Activated CD4-positive, alpha-beta T cell treated with anti-CD3 and anti-CD28 coated beads, Interleukin-2, amount 10 ng/mL, durations not matched to agents 7 days and 5 days (primary cell): ENCODE measurements at regions not wholly inside any gene's neighbourhood (a gene's known extent, or its start where the extent isn't known, plus 50 kb on each side); places are given as distances from the start of the nearest gene placed in this dataset.
"Not testable (repeated sequence)": the region's sequence is repeated elsewhere in the genome, so short reads cannot be mapped to it uniquely, and the experiment has no call there.

Experiments
- CTCF ChIA-PET: fragments of 350-600 bp; sonication (Branson Sonifier 250); formaldehyde crosslinking; loops from one replicate; lab custom pipeline; 2021; ENCODE audit warnings: antibody characterized with exemption; lab: Charles Lee
- POLR2A ChIA-PET: fragments of 350-600 bp; sonication (Branson Sonifier 250); formaldehyde crosslinking; loops from one replicate; lab custom pipeline; 2021; ENCODE audit warnings: antibody characterized with exemption; lab: Charles Lee
- DNase-seq: peaks from one replicate; pipeline ENCODE4 v3.0.0-alpha.2; 2020
- H3K27ac Mint-ChIP-seq: one replicate; pipeline ENCODE4 v1.8.0; 2021; ENCODE audit warnings: mild to moderate bottlenecking, moderate library complexity, mixed read lengths
- H3K27me3 Mint-ChIP-seq: one replicate; pipeline ENCODE4 v1.8.0; 2021; ENCODE audit warnings: mixed read lengths
- H3K36me3 Mint-ChIP-seq: one replicate; pipeline ENCODE4 v1.8.0; 2021; ENCODE audit warnings: low read depth, mixed read lengths
- H3K4me1 Mint-ChIP-seq: one replicate; pipeline ENCODE4 v1.8.0; 2021; ENCODE audit warnings: mixed read lengths
- H3K4me3 Mint-ChIP-seq: one replicate; pipeline ENCODE4 v1.8.0; 2021; ENCODE audit warnings: mild to moderate bottlenecking, moderate library complexity, mixed read lengths
- H3K9me3 Mint-ChIP-seq: one replicate; pipeline ENCODE4 v1.8.0; 2021; ENCODE audit warnings: mixed read lengths

DNA sequence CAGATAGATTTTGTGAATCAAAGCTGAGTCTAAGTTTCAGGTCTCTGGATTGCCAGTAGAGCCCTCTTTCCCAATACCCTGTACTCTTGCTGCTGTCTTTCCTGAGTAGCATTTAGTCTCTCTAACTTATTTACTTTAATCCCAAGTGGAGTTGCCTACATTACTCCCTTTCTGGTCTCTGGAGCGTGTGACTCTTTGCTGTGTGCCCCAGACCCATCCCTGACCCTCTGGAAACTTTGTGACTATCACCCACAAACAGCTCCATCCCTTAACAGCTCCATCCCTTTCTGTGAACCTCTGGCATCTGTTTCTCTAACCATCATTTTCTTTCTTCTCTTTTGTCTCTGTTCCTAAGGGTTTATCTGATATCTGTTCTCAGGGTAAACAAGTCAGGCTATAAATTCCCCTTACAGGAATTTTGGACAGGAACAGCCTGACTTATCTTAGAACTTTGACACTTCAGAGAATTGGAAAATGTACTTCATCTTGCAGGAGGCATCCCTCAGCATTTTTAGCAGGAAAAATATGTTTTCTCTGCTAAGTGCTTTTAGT, 1167.1 kb upstream of the SEMA6A start:
- no peak overlapping the region for H3K27ac Mint-ChIP-seq
- no peaks in the 10 kb centered on the region for H3K36me3 Mint-ChIP-seq
- H3K9me3 Mint-ChIP-seq: peaks cover 5% of the 10 kb centered on the region
- CTCF ChIA-PET: no interaction called here
- no peaks in the 10 kb centered on the region for H3K27me3 Mint-ChIP-seq
- POLR2A ChIA-PET: no interaction called here
- DNase-seq: no peak
- H3K4me1 Mint-ChIP-seq: no peaks in the 10 kb centered on the region
- H3K4me3 Mint-ChIP-seq: no peak overlapping the region

DNA sequence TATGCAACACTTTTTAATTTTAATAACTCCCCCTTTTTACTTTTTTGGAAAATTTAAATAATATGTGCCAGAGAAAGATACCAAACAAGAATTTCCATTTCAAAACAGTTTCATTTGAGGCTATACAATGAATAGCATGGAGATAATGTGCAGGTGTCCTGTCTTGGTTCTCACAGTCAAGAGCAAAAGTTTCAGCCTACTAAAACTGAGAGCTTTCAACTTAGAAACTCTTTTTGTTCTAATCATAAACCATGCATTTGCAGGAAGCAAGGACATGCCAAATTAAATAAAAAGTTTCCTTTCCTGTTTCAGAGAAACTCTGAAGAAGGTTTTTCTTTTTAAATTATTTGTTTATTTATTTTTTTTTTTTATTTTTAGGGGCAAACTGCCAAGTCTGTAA, 1165.6 kb upstream of the SEMA6A start:
- no peak overlapping the region for H3K27ac Mint-ChIP-seq
- no peak for DNase-seq
- no peaks in the 10 kb centered on the region for H3K27me3 Mint-ChIP-seq
- peaks cover 5% of the 10 kb centered on the region for H3K9me3 Mint-ChIP-seq
- H3K4me3 Mint-ChIP-seq: no peak overlapping the region
- no peaks in the 10 kb centered on the region for H3K36me3 Mint-ChIP-seq
- POLR2A ChIA-PET: no interaction called here
- CTCF ChIA-PET: no interaction called here
- no peaks in the 10 kb centered on the region for H3K4me1 Mint-ChIP-seq

DNA sequence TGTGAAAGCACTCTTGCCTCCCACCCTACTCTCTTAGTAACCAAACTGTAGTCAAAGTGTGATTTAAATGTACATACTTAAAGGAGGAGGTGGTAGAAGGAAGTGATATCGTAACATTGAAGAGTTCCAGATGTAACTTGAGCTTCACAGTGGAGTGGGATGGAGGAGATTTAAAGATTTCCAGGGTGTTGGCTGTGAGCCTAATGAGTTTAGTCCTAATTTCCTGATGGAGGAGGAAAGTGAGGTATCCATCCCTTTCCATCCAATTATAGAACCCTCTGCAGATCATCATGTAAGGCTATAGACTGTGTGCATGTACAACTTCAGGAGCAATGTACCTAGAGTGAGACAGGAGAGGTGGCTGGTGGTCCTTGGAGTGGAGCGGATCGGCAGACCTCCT, 1163.9 kb upstream of the SEMA6A start:
- Mint-ChIP-seq H3K4me3 (no peak overlapping the region), H3K9me3 (peaks cover 5% of the 10 kb centered on the region), H3K27ac (no peak overlapping the region)

DNA sequence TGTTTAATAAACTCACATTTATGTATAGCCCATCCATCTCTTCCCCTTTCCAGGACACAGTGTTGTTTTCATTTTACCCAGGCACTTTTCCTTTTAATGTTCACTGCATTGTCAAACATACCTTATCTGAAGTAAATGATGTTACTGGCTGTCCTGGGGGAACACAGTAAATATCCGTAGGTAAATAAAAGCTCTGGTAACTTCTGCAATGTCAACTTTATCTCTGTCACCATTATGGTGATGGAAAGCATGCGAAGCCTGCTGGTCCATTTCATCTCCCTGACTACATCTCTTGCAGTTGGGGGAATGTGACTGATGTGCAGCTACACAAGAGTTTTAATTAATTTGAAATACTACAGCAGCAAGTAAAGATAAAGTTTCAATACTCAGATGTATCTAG, 1162.1 kb upstream of the SEMA6A start:
- Mint-ChIP-seq H3K27ac (no peak overlapping the region), H3K4me1 (no peaks in the 10 kb centered on the region), H3K36me3 (no peaks in the 10 kb centered on the region), H3K9me3 (peaks cover 5% of the 10 kb centered on the region), H3K4me3 (no peak overlapping the region), H3K27me3 (no peaks in the 10 kb centered on the region)
- no peak for DNase-seq
- POLR2A ChIA-PET: no interaction called here
- CTCF ChIA-PET: no interaction called here

More for the DNA sequence above, 1163.9 kb upstream of the SEMA6A start:
- ChIA-PET CTCF (no interaction called here), POLR2A (no interaction called here)
- Mint-ChIP-seq H3K36me3 (no peaks in the 10 kb centered on the region), H3K27me3 (no peaks in the 10 kb centered on the region), H3K4me1 (no peaks in the 10 kb centered on the region)
- DNase-seq: no peak

- H3K27ac Mint-ChIP-seq: no peak overlapping the region
- no peaks in the 10 kb centered on the region for H3K36me3 Mint-ChIP-seq
- H3K27me3 Mint-ChIP-seq: no peaks in the 10 kb centered on the region
- no peak for DNase-seq
- no peak overlapping the region for H3K4me3 Mint-ChIP-seq
- ChIA-PET POLR2A (no interaction called here), CTCF (no interaction called here)
- no peaks in the 10 kb centered on the region for H3K4me1 Mint-ChIP-seq
- H3K9me3 Mint-ChIP-seq: peaks cover 7% of the 10 kb centered on the region
Measured at GRCh38 chr5:117734056-117734455, 1159.4 kb upstream of the SEMA6A start.

DNA sequence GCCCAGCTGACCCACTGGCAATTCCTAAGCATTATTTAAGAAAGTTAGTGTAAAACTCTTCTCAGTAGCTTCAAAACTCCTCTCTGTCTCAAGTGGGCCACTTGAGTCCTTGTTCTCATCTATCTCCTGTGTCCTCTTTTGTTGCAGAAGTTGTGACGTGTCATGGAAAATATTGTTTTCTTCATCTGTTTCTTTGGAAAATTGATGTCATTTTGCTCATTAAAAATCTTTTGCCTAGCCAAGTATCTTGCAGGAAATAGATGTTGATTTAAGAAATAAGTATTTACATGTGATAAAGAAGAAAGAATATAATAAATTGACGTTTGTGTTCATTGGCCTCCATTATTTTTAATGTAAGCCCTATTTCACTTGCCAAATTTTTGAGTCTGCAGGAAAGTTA, 1158.4 kb upstream of the SEMA6A start:
- H3K27ac Mint-ChIP-seq: no peak overlapping the region
- ChIA-PET POLR2A (no interaction called here), CTCF (interaction anchor here (0.7 kb wide), 1 partner anchor 83 kb away, joined by 4 read pairs; no protein-coding TSS in a partner anchor)
- DNase-seq: no peak
- H3K4me1 Mint-ChIP-seq: no peaks in the 10 kb centered on the region
- peaks cover 5% of the 10 kb centered on the region for H3K9me3 Mint-ChIP-seq
- no peak overlapping the region for H3K4me3 Mint-ChIP-seq
- H3K27me3 Mint-ChIP-seq: no peaks in the 10 kb centered on the region
- no peaks in the 10 kb centered on the region for H3K36me3 Mint-ChIP-seq

DNA sequence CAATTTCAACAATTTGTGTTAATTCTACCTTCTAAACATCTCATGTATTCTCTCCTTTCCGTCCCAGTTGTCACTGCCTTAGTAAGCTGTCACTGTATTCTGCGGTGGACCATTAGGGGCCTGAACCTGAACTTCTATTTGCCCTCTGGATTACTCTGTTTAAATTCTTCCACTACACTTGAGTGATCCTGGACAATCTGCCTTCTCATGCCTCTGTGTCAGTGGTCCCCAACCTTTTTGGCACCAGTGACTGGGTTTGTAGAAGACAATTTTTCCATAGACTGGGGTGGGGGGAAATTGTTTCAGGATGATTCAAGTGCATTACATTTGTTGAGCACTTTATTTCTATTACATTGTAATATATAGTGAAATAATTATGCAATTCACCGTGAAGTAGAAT, 1157.6 kb upstream of the SEMA6A start:
- Mint-ChIP-seq H3K9me3 (peaks cover 2% of the 10 kb centered on the region), H3K27ac (no peak overlapping the region), H3K36me3 (no peaks in the 10 kb centered on the region), H3K27me3 (no peaks in the 10 kb centered on the region), H3K4me3 (no peak overlapping the region), H3K4me1 (no peaks in the 10 kb centered on the region)
- POLR2A ChIA-PET: no interaction called here
- CTCF ChIA-PET: no interaction called here
- DNase-seq: no peak

DNA sequence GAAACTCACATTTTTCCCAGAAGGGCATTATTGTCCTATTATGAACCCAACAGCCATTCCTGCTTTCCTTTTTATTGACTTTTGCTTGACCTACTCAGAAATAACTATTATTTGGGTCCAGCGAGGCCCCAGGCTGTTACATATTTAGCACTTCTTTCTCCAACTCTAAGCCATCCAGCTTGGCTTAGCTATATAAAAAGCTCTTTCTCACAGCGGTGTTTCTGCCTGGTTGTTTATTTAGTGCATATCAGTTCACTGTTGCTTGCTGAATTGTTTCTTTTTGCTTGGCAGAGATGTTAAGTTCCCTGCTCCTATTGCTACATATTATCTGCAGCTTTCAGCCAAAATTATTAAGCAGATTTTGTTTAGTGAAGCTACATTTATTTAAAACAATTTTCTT, 1156.8 kb upstream of the SEMA6A start:
- no peaks in the 10 kb centered on the region for H3K36me3 Mint-ChIP-seq

DNA sequence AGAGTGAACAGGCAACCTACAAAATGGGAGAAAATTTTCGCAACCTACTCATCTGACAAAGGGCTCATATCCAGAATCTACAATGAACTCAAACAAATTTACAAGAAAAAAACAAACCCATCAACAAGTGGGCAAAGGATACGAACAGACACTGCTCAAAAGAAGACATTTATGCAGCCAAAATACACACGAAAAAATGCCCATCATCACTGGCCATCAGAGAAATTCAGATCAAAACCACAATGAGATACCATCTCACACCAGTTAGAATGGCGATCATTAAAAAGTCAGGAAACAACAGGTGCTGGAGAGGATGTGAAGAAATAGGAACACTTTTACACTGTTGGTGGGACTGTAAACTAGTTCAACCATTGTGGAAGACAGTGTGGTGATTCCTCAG, 1146.2 kb upstream of the SEMA6A start:
- H3K27ac Mint-ChIP-seq, H3K27me3 Mint-ChIP-seq, CTCF ChIA-PET, POLR2A ChIA-PET, H3K4me1 Mint-ChIP-seq, H3K4me3 Mint-ChIP-seq, DNase-seq, H3K36me3 Mint-ChIP-seq: not testable (repeated sequence)
- H3K9me3 Mint-ChIP-seq: peaks cover 13% of the 10 kb centered on the region

More for the DNA sequence above, 1156.8 kb upstream of the SEMA6A start:
- no peaks in the 10 kb centered on the region for H3K27me3 Mint-ChIP-seq
- H3K9me3 Mint-ChIP-seq: peaks cover 2% of the 10 kb centered on the region
- no peaks in the 10 kb centered on the region for H3K4me1 Mint-ChIP-seq
- CTCF ChIA-PET: no interaction called here
- no peak overlapping the region for H3K4me3 Mint-ChIP-seq
- no peak for DNase-seq
- H3K27ac Mint-ChIP-seq: no peak overlapping the region
- POLR2A ChIA-PET: no interaction called here

DNA sequence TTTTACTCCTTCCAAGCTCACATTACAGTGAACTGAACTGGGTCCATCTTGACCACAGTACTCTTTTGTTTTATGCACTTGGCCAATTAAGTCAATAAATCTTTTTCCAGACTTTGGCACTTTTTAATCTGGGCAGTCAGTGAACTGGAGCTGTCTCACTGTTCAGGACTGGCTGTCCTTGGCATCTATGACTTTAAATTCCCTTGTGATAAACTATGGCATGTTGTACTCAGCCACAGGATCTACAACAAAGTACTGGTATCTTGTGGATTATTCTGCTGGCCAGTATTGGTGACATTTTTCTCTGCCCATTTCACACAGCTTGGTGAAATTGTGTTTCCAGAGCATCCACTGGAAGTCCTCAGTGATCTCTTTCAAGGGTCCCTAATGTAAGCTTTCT, 1144.8 kb upstream of the SEMA6A start:
- Mint-ChIP-seq H3K27me3 (no peaks in the 10 kb centered on the region), H3K27ac (no peak overlapping the region), H3K9me3 (peaks cover 18% of the 10 kb centered on the region), H3K36me3 (no peaks in the 10 kb centered on the region), H3K4me1 (no peaks in the 10 kb centered on the region), H3K4me3 (no peak overlapping the region)
- ChIA-PET CTCF (no interaction called here), POLR2A (no interaction called here)
- DNase-seq: no peak

DNA sequence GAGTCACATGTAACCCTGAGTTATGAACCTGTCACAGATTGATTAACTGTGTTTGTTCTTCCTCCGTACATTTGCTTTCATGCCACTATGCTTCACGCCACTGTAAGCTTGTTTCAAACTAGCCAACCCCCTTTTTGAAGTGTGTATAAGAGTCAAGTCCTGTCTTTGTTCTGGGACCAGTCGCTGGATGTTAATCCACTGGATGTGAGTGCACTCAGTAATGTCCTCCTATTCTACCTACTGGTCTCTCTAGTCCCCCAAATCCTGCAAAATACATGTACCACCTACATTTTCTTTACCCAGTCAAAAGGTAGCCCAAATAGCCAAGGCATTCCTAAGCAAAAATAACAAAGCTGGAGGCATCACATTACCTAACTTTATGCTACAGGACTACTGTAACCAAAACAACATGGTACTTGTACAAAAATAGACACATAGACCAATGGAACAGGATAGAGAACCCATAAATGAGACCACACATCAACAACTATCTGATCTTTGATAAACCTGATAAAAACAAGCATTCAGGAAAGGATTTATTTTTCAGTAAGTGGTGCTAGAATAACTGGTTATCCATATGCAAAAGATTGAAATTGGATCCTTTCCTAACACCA, 1139.1 kb upstream of the SEMA6A start:
- ChIA-PET CTCF (no interaction called here), POLR2A (no interaction called here)
- Mint-ChIP-seq H3K27ac (no peak overlapping the region), H3K27me3 (no peaks in the 10 kb centered on the region), H3K36me3 (no peaks in the 10 kb centered on the region), H3K9me3 (peaks cover 30% of the 10 kb centered on the region), H3K4me3 (no peak overlapping the region), H3K4me1 (no peaks in the 10 kb centered on the region)
- no peak for DNase-seq

DNA sequence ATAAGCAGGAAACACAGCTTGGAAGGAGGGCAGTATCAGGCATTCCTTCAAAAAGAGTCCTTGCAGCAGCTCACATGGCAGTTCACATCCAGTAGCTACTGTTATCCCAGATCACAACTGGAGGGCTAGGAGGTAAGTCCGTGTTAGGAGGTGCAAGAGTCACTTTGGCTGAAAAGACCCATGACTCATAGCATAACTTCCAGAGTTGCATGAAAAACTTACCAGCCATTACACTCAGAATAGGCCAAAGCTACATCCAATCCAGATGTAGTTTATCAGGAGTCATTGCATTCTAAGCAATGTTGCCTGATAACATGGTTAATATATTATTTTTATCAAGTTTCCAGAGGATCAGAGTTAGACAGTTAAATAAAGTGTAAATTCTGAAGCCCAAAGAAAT, 1126.4 kb upstream of the SEMA6A start:
- DNase-seq: no peak
- H3K27ac Mint-ChIP-seq: no peak overlapping the region
- peaks cover 4% of the 10 kb centered on the region for H3K9me3 Mint-ChIP-seq
- H3K36me3 Mint-ChIP-seq: no peaks in the 10 kb centered on the region
- no peaks in the 10 kb centered on the region for H3K4me1 Mint-ChIP-seq
- no peaks in the 10 kb centered on the region for H3K27me3 Mint-ChIP-seq
- POLR2A ChIA-PET: no interaction called here
- CTCF ChIA-PET: no interaction called here
- no peak overlapping the region for H3K4me3 Mint-ChIP-seq

- Mint-ChIP-seq H3K9me3 (peaks cover 2% of the 10 kb centered on the region), H3K27me3 (no peaks in the 10 kb centered on the region), H3K4me1 (no peaks in the 10 kb centered on the region), H3K36me3 (no peaks in the 10 kb centered on the region), H3K4me3 (no peak overlapping the region), H3K27ac (no peak overlapping the region)
- POLR2A ChIA-PET: no interaction called here
- CTCF ChIA-PET: no interaction called here
- DNase-seq: no peak
Measured at GRCh38 chr5:117692606-117693005, 1118.0 kb upstream of the SEMA6A start.
